HG03520 (cell line): ENCODE measurements at regions not wholly inside any gene's neighbourhood (a gene's known extent, or its start where the extent isn't known, plus 50 kb on each side); places are given as distances from the start of the nearest gene placed in this dataset.
"Not testable (repeated sequence)": the region's sequence is repeated elsewhere in the genome, so short reads cannot be mapped to it uniquely, and the experiment has no call there.

Experiments
- ATAC-seq: cut with Tn5 transposase; IDR thresholded peaks from one replicate; pipeline ENCODE4 v1.9.1; 2021; ENCODE audit warnings: mild to moderate bottlenecking, moderate library complexity; ENCODE audit not compliant: unreplicated experiment

DNA sequence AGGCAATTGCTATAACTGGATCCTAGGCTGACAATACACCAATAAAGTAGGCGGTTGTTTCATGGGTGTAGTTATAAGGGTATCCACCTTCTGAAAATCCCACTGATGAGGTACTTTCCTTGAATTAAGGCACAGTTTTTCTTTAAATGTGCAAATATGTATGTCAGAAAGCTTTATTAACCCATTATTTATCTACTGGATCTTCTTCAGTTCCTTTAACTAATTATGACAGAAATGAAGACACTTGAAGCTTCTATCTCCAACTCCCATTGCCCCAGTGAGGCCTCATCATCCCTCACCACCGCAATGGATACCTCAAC is 159.6 kb upstream of the KLF3 start:
- ATAC-seq = peak; percentile 3

- ATAC-seq = no peak
Measured at GRCh38 chr4:38509551-38509950, 154.4 kb upstream of the KLF3 start.

DNA sequence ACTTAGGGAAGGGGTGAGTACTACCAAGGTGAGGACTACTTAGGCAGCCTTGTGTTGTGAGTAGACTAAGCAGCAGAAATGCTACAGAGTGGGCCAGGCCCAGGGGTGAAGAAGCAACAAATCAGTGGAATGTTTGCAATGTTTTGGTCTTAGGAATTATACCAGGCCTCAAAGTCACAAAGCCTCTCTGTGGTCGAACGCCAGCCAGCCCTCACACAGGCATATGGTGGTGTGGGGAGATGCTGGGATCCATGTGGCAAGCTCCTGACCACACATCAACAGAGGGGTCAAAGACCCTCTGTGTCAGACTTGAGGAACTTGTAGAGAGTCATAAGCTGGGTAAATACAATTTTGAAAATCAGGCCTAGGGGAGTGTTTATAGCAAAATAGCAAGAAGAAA is 153.8 kb upstream of the KLF3 start:
- ATAC-seq = no peak

DNA sequence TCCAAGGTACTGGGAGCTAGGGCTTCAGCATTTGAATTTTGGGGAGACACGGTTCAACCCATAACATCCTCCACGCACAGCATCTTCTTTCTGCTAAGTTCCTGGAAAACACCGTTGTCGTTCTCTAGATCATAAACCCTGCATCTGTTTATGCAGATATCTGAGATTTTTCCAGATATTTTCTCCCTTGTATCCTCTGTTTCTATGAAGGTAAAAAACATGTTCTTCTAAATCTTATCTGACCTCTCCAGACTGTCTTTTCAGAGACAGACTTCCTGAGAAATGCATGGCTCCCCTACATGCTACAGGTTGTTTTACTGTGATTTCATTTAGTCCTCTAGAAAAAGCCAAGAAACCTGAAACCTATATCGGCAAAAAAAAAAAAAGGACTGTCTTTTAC is 152.3 kb upstream of the KLF3 start:
- no peak for ATAC-seq

- ATAC-seq = no peak
Measured at GRCh38 chr4:38512840-38513239, 151.2 kb upstream of the KLF3 start.

DNA sequence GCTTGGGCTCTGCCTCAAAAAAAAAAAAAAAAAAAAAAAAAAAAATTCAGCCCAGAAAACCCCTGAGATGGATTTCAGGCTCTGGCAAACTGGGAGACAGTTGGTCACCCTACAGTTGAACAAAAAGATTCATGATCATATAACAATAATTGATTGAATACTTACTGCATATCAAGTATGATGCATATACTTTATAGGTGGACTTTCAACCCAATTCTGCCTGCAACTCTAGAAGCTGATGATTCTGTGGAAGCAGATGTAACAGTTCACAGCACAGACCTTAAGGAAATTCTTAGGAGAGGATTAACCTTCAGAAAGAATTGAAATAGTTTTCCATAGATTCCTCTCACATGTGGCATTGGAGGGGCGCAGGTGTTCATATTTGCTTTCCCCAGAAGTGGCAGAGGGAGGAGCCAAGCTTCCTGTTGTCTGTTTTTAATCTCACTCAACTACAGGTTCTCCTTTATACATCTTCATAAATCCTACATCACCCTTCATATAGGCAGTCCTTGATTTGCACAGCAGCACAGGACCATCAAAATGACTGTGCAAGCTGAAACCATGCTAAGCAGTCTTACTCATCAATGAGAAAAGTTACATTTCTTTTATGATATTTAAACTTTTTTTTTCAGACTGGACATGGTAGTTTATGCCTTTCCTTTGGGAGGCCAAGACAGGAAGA is 149.4 kb upstream of the KLF3 start:
- ATAC-seq = no peak

GRCh38 chr4:38516190-38516589 is 147.8 kb upstream of the KLF3 start:
- no peak for ATAC-seq

- no peak for ATAC-seq
Measured at GRCh38 chr4:38519666-38520065, 144.3 kb upstream of the KLF3 start.

DNA sequence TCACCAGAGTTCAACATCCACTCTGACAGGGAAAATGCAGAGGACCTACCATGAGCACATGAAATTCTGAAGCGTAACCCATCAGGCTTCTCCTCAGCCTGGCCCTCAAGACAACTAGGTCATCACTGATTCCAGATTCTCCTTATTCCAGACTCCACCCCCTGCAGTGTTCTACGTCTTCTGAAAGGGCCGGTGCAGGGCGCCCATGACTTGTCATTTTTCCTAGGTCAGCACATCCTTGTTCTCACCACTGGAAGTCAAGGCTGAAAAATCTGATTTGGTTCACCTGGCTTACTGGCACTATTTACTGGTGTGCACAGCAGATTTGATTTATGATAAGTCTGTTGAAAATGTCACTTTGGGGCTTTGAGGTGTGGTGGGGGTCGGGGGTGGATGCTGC is 140.9 kb upstream of the KLF3 start:
- no peak for ATAC-seq

DNA sequence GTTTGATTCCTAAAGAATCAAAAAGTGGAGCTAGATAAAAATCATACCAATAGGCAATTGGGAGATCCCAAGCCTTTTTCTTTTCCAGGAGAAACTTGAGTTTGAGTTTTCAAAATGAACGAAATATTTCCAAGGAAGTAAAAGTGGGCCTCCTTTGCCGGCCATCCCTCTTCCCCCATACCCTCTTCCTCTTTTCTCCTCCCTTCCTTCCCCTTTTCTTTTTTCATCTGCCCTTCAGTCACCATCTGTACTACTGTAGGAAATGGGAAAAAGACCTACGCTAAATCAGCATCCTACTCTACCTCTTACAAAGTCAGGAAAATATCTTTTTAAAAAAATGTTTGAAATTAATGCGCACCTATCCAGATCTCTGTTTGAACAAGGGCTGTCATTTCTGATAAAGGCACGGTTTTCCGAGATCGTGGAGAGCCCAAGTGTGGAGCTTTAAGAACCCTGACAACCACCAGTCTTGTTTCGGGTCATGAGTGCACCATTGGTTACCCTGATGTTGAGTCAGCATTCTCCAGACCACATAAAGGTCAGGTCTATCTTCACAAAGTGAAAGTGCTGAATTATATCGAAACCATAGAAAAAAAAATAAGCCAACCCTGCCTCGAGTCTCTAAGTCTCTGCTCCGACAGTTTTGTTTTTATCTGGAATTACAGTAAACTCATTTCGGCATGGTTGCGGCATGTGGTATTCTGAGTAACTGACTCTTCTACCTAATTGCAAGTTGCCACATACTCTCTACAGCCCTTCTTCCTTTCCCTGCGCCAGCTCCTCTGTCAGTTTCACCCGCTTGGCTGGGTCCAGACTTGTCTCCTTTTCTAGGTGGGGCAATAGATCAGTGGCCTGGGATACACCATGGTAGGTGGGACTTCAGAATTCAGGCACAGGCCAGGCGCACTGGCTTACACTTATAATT is 140.2 kb upstream of the KLF3 start:
- peak; percentile 98 for ATAC-seq

DNA sequence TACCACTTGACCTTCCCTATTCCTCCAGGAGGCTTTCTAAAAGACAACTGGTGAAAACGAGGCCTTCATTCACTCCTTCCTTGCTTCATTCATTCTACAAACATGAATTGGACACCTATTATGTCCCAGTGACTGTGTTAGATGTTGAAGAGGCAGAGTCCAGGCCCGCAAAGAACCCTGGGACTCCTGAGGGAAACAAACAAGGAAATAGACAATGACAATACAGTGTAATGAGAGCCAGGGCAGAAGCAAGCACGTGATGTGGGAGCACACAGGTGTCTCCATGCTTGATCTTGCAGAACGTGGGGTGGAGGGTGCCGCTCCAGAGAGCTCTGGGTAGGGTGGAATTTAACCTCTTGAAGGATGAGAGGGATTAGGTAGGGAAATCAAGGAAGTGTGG is 137.6 kb upstream of the KLF3 start:
- no peak for ATAC-seq

DNA sequence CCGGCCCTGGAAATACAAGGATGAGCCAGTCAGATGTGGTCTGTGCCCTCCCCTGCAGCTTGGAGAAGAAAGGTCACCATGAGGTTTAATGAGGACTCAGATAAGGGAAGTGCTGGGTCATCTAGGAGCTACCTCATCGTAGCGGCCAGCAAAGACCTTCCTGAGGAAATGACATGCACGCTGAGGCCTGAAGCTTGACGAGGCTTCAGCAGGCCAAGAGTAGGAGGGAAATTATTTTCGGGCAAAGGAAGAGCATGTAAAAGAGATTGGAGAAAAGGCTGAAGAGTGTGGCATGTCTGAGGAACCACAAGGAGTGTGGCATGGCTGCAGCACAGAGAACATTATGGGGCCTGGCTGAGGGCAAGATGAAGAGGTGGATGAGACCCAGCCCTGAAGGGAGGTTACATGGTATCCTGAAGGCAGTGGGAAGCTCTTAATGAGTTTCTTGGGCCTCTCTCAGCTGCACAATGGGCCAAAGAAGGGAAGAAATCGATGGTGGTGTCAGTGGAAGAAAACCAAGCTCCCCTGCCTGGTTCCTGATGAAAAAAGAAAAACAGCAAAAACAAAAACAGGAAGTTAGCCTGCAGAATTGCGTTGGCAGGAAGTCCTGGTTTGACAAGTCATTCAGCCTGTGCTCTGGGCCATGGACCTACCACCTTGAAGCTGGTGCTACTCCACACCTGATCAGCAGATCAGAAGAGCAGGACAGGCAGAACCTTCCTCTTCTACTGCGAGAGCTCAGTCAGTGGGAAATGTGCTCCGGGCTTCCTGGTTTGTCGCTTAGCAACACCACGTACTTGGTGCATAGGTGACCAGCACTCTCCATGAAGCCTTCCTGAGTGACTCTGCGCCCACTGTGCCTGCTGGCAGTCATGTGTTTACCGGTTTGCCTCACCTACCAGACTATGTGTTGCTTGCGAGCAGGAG is 134.5 kb upstream of the KLF3 start:
- peak; percentile 74 for ATAC-seq

GRCh38 chr4:38530486-38530885 is 133.5 kb upstream of the KLF3 start:
- no peak for ATAC-seq

GRCh38 chr4:38531141-38531727 is 132.8 kb upstream of the KLF3 start:
- ATAC-seq = no peak

- no peak for ATAC-seq
Measured at GRCh38 chr4:38532908-38533499, 131.0 kb upstream of the KLF3 start.

GRCh38 chr4:38534344-38535045 is 129.5 kb upstream of the KLF3 start:
- ATAC-seq = no peak

GRCh38 chr4:38535071-38535470 is 128.9 kb upstream of the KLF3 start:
- not testable (repeated sequence) for ATAC-seq

DNA sequence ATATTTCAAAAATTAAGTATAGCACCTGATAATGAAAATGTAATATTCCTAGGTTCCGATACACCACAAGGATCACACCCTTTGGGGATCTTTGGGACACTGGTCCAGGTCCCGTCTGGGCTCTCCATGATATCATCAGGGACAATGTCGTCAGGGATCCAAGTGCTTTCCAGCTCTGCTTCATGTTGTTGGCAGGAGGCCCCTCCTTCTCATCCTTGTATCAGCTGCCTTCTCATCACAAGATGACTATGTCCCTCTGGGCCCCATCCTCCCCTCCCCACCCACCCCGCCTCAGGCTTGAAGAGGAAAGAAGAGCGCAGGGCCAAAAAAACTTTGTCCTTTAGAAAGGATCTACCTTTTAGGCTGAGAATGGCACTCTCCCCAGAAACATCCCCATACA is 128.3 kb upstream of the KLF3 start:
- ATAC-seq = no peak

DNA sequence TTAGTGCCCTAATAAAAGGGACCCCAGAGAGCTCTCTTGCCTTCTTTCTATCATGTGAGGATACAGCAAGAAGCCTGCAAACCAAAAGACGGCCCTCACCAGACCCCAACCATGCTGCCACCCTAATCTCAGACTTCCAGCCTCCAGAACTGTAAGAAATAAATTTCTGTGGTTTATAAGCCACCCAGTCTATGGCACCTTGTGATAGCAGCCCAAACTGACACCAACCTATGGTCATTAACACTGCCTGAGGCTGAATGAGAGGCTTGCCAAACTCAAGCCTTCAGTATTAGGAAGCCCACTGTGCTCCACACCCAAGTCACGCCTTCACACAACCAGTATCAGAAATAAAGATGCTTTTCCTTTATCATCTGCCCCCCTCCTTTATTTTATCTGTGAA is 127.3 kb upstream of the KLF3 start:
- ATAC-seq = no peak

- ATAC-seq = no peak
Measured at GRCh38 chr4:38537666-38538065, 126.3 kb upstream of the KLF3 start.
